Loucy (cell line): ENCODE measurements at regions not wholly inside any gene's neighbourhood (a gene's known extent, or its start where the extent isn't known, plus 50 kb on each side); places are given as distances from the start of the nearest gene placed in this dataset.

Experiments used
- CTCF ChIP-seq: fragments of 200-600 bp; sonication (generic); conservative IDR thresholded peaks from 2 replicates; pipeline ENCODE4 v1.5.1; 2014; ENCODE audit warnings: mild to moderate bottlenecking, antibody characterized with exemption, low read length
- EZH2phosphoT487 ChIP-seq: fragments of 200-600 bp; IDR thresholded peaks from 2 replicates; pipeline ENCODE4 v1.6.1; 2018; ENCODE audit warnings: antibody characterized with exemption, mild to moderate bottlenecking, moderate library complexity, borderline replicate concordance

GRCh38 chr17:52389632-52390031 lies 231.1 kb upstream of the CA10 start:
- no peak for TF ChIP-seq CTCF
- no peak for TF ChIP-seq EZH2phosphoT487
